ENCODE measurements at regions not wholly inside any gene's neighbourhood (a gene's known extent, or its start where the extent isn't known, plus 50 kb on each side); places are given as distances from the start of the nearest gene placed in this dataset.

DNA sequence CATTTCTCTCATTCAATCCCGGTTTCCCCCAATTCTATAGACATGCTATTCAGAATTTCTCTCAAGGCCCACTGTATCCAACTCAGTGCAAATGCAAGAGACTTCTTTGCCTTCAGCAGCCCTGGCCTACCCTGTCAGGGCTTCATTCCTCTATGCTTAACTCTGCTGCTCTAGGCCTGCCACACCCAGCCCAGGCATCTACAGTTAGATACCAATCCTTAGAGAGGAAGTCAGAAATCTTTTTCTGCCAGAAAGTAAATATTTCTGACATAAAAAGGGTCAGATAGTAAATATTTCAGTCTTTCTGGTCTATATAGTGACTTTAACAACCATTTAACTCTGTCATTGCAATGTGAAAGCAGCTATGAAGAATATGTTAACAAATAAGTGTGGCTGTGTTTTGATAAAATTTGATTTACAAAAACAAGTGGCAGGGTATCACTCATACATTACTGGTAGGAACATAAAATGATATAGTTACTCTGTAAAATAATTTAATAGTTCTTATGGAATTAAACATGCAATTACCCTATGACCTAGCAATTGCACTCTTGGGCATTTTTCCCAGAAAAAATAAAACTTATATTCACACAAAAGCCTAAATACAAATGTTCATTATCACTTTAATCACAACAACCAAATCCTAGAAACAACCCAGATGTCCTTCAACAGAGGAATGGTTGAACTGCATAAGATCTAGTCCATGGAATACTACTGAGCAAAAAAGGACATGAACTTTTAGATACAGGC, 942.0 kb downstream of the SQOR start:
- Mint-ChIP-seq H3K27me3 (no peaks in the 10 kb centered on the region), H3K9me3 (ENCODE audit: insufficient read depth) (peaks cover 2% of the 10 kb centered on the region), H3K4me1 (no peaks in the 10 kb centered on the region), H3K27ac (no peak overlapping the region), H3K4me3 (no peak overlapping the region)
- intact Hi-C loops (cut with micrococcal nuclease) = no loop called here
- no peaks in the 10 kb centered on the region for H4K20me1 ChIP-seq (ENCODE audit: control insufficient read depth, insufficient read depth, low read length, poor library complexity, severe bottlenecking)
- WGBS (ENCODE audit: insufficient coverage) = 71% methylated on average over 1 of the region's 1 CpG
- H3K27ac ChIP-seq (ENCODE audit: low read length in 2 of 2) = no peak overlapping the region
- ChIA-PET CTCF (no interaction called here), POLR2A (no interaction called here)
- no peaks in the 10 kb centered on the region for H3K27me3 ChIP-seq (replicated peaks in 1 of 4; ENCODE audit: control extremely low read depth in 1 of 4, control insufficient read depth in 3 of 4, insufficient read depth in 4 of 4, low read length in 3 of 4)
- DNase-seq (no peak), ATAC-seq (ENCODE audit: low read depth) (no peak)
- H3K79me2 ChIP-seq (ENCODE audit: control insufficient read depth, insufficient read depth, low read length) = no peaks in the 10 kb centered on the region
- no peaks in the 10 kb centered on the region for H3K9me3 ChIP-seq (ENCODE audit: control extremely low read depth in 1 of 3, control insufficient read depth in 2 of 3, insufficient read depth in 1 of 3, low read length in 2 of 3)
- TF ChIP-seq EZH2 (IDR thresholded peaks at IDR 0.05; ENCODE audit: borderline replicate concordance, insufficient read depth, low read depth, low read length, poor library complexity, severe bottlenecking) (no peak), CTCF (IDR thresholded peaks at IDR 0.05) (no peak)
- H2AFZ ChIP-seq (ENCODE audit: insufficient read depth, low read depth, low read length, poor library complexity, severe bottlenecking) = no peak overlapping the region
- no peak overlapping the region for H3K9ac ChIP-seq (ENCODE audit: low read length)
- no peaks in the 10 kb centered on the region for H3K4me1 ChIP-seq (ENCODE audit: control insufficient read depth in 2 of 2, insufficient read depth in 2 of 2, low read length in 2 of 2)
- no peak overlapping the region for H3K4me2 ChIP-seq (replicated peaks; ENCODE audit: low read depth, low read length, poor library complexity, severe bottlenecking)
- no peak overlapping the region for H3K4me3 ChIP-seq (ENCODE audit: control extremely low read depth in 1 of 5, extremely low read depth in 1 of 5, insufficient read depth in 1 of 5, low read depth in 2 of 5, low read length in 4 of 5)
- H3K36me3 ChIP-seq (replicated peaks in 1 of 2; ENCODE audit: control extremely low read depth in 1 of 2, control insufficient read depth in 1 of 2, extremely low read depth in 1 of 2, insufficient read depth in 2 of 2, low read length in 1 of 2) = no peaks in the 10 kb centered on the region

DNA sequence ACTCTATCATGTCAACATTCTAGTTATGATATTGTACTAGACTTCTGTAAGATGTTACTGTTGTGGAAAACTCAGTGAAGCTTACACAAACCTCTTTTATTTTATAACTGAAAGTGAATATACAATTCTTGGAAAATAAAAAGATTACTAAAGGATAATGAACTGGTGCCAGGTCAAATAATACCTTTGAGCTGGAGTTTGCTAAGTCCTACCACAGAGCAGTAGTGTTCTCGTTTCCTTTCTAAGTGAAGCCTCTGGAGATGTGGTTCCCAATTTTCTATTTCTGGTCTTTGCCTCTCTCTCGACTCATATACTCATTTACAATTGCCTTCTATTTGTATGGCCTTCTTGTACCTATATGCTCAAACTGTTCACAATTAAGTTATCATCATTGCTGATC, 942.9 kb downstream of the SQOR start:
- H4K20me1 ChIP-seq (ENCODE audit: control insufficient read depth, insufficient read depth, low read length, poor library complexity, severe bottlenecking) = no peaks in the 10 kb centered on the region
- intact Hi-C loops (cut with micrococcal nuclease) = no loop called here
- no peak for DNase-seq
- H3K36me3 ChIP-seq (replicated peaks in 1 of 2; ENCODE audit: control extremely low read depth in 1 of 2, control insufficient read depth in 1 of 2, extremely low read depth in 1 of 2, insufficient read depth in 2 of 2, low read length in 1 of 2) = no peaks in the 10 kb centered on the region
- H3K27me3 ChIP-seq (replicated peaks in 1 of 4; ENCODE audit: control extremely low read depth in 1 of 4, control insufficient read depth in 3 of 4, insufficient read depth in 4 of 4, low read length in 3 of 4) = no peaks in the 10 kb centered on the region
- H3K9me3 ChIP-seq (ENCODE audit: control extremely low read depth in 1 of 3, control insufficient read depth in 2 of 3, insufficient read depth in 1 of 3, low read length in 2 of 3) = no peaks in the 10 kb centered on the region
- 69% methylated on average over 2 of the region's 2 CpGs for WGBS (ENCODE audit: insufficient coverage)
- no peak overlapping the region for H3K27ac ChIP-seq (ENCODE audit: low read length in 2 of 2)
- ChIA-PET POLR2A (no interaction called here), CTCF (no interaction called here)
- Mint-ChIP-seq H3K27me3 (no peaks in the 10 kb centered on the region), H3K4me1 (no peaks in the 10 kb centered on the region), H3K4me3 (no peak overlapping the region), H3K27ac (no peak overlapping the region), H3K9me3 (ENCODE audit: insufficient read depth) (peaks cover 5% of the 10 kb centered on the region)
- no peak for ATAC-seq (ENCODE audit: low read depth)
- no peak overlapping the region for H3K4me3 ChIP-seq (ENCODE audit: control extremely low read depth in 1 of 5, extremely low read depth in 1 of 5, insufficient read depth in 1 of 5, low read depth in 2 of 5, low read length in 4 of 5)
- no peaks in the 10 kb centered on the region for H3K79me2 ChIP-seq (ENCODE audit: control insufficient read depth, insufficient read depth, low read length)
- H3K9ac ChIP-seq (ENCODE audit: low read length) = no peak overlapping the region
- H3K4me2 ChIP-seq (replicated peaks; ENCODE audit: low read depth, low read length, poor library complexity, severe bottlenecking) = no peak overlapping the region
- no peak overlapping the region for H2AFZ ChIP-seq (ENCODE audit: insufficient read depth, low read depth, low read length, poor library complexity, severe bottlenecking)
- no peaks in the 10 kb centered on the region for H3K4me1 ChIP-seq (ENCODE audit: control insufficient read depth in 2 of 2, insufficient read depth in 2 of 2, low read length in 2 of 2)
- TF ChIP-seq EZH2 (IDR thresholded peaks at IDR 0.05; ENCODE audit: borderline replicate concordance, insufficient read depth, low read depth, low read length, poor library complexity, severe bottlenecking) (no peak), CTCF (IDR thresholded peaks at IDR 0.05) (no peak)

Measured in B cell (primary cell).